SKM-1 (cell line): ENCODE measurements at regions not wholly inside any gene's neighbourhood (a gene's known extent, or its start where the extent isn't known, plus 50 kb on each side); places are given as distances from the start of the nearest gene placed in this dataset.

Source experiments
- DNase-seq: peaks from one replicate; lab custom pipeline; 2025; ENCODE audit not compliant: unreplicated experiment; lab: John Stamatoyannopoulos, UW

DNA sequence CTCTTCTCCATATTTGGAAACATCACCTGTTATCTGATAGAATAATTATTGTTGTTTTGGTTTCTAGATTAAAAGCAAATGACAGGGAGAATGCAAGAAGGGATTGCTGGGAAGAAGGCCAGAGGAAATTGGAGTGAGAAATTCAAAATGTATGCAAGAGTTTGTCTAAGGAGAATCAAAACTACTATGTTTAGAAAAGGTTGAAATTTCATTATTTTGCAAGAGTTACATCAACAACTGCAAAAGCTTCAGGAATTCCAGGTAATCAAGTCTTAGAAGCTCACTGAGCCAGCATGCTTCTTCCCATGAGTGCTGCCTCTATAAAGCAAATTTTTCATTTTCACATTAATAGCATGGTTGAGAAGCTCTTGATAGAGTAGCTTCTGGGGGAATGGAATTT, 177.2 kb upstream of the GBE1 start:
- no peak for DNase-seq

DNA sequence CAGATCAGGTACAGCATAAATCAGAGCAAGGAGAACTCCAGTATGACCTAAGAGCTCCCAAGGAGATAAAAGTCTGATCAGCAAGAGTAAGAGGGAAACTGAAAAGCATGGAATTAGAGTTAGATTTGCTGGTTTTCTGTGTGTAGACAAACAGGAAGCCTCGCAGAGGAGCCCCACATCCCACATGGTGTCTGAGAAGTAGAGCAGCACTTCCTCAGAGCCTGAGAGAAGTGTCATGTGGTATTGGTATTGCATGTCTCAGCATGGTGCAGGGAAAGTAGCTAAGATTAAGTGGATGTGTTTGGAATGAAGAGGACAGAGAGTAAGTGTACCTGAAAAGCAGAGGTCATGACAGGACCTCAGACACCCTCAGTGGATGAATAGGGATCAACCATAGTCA, 175.4 kb upstream of the GBE1 start:
- no peak for DNase-seq

GRCh38 chr3:81932681-81933080, 171.2 kb upstream of the GBE1 start:
- DNase-seq = no peak

DNA sequence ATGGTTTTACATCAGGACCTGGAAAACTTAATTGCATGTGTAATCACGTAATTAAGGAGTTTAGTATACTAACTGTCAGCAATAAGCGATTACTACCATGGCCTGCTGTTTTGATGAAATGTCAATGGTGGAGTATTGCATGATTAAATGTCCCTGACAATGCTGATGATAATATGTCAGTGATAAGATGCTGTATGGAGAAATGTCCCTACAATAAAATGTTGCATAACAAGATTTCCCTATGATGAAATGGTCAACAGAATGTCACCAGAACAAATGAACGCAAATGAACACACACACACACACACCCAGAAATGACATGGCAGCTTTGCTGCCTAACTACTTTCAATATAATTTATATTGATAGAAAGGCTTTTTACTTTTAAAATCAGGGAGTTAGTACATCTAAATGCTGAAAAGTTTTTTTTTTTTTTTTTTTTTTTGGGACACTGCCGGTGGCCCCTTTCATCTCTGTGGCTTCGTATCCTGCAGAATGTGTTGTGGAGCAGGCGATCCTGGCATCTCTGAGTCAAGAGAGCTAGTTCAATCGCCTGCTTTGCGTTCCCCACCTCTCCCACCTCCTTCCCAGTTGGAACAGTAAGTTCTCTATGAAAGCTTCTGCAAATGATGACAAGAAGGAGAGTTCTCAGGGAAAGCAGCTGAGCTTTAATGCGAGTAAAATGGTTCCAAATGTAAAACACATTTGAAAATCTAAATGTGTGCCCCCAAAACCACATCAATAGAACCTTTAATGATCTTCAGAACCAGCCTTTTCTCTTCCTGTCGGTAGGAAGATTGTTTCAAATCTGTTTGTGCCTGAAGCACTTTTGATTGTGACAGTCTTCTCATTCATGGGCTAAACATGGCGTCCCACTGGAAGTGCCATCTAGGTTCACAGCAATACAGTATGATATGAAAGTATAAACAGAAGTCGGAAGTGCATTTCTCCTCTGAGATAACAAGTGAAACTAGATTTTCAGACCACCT, 170.1 kb upstream of the GBE1 start:
- DNase-seq = no peak

DNA sequence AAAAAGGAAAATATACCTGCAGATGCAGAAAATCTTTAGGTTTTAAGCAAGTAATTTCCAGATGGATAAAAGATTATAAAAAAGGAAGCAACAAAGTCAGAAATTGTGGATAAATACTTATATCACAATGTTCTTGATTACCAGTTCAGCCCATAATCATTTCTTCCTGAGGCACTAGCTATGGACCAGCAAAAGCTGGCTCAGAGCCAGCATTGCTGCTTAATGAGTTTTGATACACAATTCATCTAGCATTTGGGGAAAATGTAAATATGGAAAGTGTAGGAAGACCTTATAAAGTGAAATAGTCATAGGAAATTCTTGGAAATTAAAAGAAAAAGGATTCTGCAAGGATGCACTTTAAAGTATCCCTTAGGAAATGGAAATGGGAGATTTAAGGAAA, 168.3 kb upstream of the GBE1 start:
- DNase-seq = no peak

DNA sequence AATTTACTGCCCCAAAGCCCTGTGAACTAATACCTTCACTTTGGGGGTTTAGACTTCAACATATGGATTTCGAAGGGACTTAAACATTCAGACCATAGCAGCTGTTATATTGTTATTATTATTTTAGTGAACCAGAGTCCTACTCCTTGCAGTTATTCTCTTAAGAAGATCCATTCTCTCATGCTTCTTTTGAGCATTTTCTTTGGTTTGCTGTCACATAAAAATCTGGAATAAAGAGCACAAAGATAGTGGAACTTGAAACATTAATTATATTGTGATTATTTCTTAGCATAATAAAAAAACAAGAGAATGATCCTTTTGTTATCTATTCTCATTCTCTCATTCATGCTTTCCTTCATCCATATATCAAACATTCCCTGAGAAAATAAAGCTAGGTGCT, 166.4 kb upstream of the GBE1 start:
- DNase-seq = no peak

- DNase-seq = no peak
These were observed 163.9 kb upstream of the GBE1 start for GRCh38 chr3:81925385-81925784.

DNA sequence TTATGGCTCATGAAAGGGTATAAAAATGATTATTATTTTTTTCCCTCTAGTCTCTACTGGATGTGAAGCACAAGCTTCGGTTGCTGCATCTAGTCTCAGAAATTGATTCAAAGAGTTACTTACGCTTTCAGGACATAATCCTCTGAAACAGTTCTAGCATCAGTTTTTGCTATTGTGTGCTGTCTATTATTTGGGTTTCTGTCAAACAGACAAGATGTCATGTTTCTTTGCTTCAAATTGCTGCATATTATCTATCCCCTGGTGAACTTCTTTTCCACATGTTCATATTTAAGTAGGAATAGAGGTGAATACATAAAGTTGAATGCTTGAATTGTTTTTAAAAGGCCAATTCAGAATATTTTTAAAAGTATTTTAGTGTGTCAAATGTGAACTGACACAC, 161.6 kb upstream of the GBE1 start:
- DNase-seq = no peak

- no peak for DNase-seq
These were observed 161.0 kb upstream of the GBE1 start for GRCh38 chr3:81922404-81922803.

- DNase-seq = no peak
These were observed 159.4 kb upstream of the GBE1 start for GRCh38 chr3:81920816-81921215.

GRCh38 chr3:81916890-81917289, 155.4 kb upstream of the GBE1 start:
- DNase-seq = no peak

GRCh38 chr3:81913886-81914663, 152.6 kb upstream of the GBE1 start:
- DNase-seq = no peak

GRCh38 chr3:81911221-81911620, 149.8 kb upstream of the GBE1 start:
- DNase-seq = no peak

- DNase-seq = peak; percentile 39
These were observed 148.9 kb upstream of the GBE1 start for GRCh38 chr3:81910244-81910852.

DNA sequence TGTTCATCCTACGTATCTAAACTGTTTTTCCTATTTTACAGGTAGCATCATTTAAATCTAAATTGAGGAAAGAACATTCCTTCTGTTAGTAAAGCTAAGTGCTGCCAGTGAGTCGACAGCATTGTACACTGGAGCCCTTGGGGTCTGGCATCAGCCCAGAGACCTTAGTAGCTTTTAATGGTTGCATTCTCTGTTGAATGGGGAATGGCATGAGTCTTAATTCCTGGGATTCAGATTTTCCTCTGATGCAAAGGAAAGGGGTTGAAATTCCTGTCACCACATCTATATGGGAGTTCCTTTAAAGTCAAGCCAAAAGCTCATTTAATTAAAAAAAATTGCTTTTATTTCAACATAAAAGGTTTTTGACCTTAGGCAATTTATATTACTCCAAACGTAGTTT, 148.4 kb upstream of the GBE1 start:
- DNase-seq = no peak

DNA sequence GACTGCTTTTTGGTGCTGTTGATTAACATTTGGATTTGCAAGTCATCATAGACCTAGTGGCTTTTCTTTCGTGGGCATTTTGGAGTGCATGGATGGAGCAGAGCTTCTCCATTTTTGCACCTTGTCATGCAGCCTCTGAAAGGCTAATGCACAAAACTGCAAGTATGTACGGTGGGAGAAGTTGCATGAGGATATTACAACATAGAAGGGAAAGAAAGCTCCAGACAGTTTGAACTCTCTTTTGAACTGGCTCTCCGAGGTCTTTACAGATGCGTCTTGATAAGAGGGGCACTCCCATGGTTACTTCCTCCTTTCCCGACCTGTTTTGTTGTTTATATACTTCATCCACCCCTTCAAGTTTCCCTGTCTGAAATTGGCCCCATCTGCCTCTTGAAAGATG, 147.1 kb upstream of the GBE1 start:
- DNase-seq = peak; percentile 87

DNA sequence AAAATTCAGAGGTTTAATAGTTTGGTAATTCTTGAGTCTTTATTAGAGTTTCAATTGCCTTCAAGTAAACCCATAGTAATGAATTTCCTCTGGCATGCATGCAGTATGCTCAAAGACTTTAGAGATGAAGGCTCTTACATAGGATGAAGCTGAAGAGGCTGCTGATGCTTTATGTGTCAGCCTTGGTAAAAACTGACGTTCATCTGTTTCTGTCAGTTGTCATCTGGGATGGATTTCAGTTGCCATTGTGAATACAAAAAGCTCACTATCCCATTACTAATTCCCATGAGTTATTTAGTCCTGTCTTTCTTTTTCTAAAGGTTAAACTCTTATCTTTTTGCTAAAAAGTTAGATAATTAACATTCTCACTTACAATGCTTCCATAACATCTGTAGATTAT, 136.9 kb upstream of the GBE1 start:
- DNase-seq = no peak

- no peak for DNase-seq
These were observed 133.2 kb upstream of the GBE1 start for GRCh38 chr3:81894598-81894997.

- no peak for DNase-seq
These were observed 129.8 kb upstream of the GBE1 start for GRCh38 chr3:81891055-81891895.

DNA sequence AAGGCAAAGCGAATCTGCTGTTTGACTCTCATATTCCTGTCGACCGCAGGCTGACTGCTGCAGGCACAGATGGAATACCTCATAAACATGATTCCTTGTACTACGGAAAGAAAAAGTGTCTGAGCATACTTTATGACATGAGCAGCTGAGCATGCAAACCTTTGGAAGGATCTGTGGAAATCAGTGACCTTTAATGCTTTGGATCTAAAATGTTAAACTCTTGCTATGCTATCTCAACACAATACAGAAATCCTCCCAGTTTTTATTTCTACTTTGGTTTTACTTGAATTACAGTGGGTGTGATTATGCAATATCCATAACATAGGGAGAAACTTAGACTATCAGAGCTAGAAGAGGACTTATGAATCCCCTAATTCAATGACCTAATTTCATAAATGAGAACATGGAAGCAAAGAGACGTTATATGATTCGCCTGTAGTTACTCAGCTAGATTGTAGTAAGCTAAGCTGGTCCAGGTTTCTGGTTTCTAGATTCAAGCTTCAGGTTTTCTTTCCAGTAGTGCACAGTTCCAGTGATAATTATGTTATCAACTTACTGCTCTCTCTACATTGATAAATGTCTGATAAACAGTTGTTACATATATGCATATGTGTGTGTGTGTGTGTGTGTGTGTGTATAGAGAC, 127.6 kb upstream of the GBE1 start:
- DNase-seq = no peak
